ENCODE measurements at regions not wholly inside any gene's neighbourhood (a gene's known extent, or its start where the extent isn't known, plus 50 kb on each side); places are given as distances from the start of the nearest gene placed in this dataset.

- intact Hi-C loops (cut with DNase I), result no loop called here
- no peak for TF ChIP-seq CTCF (IDR thresholded peaks at IDR 0.05)
Observed at GRCh38 chr2:145323512-145323911, 803.6 kb upstream of the ZEB2 start.

GRCh38 chr2:145321344-145321743 is 801.4 kb upstream of the ZEB2 start:
- H3K27ac ChIP-seq, result no peak overlapping the region
- H3K4me3 ChIP-seq, result no peak overlapping the region
- no peak for TF ChIP-seq CTCF (IDR thresholded peaks at IDR 0.05)
- no peaks in the 10 kb centered on the region for H3K36me3 ChIP-seq
- H3K9me3 ChIP-seq, result no peaks in the 10 kb centered on the region
- no peak for DNase-seq
- intact Hi-C loops (cut with DNase I), result no loop called here
- no peaks in the 10 kb centered on the region for H3K27me3 ChIP-seq
- ATAC-seq, result no peak
- no peaks in the 10 kb centered on the region for H3K4me1 ChIP-seq

More at GRCh38 chr2:145323512-145323911, 803.6 kb upstream of the ZEB2 start:
- Histone ChIP-seq H3K9me3 (no peaks in the 10 kb centered on the region), H3K4me1 (no peaks in the 10 kb centered on the region), H3K36me3 (no peaks in the 10 kb centered on the region), H3K27ac (no peak overlapping the region), H3K27me3 (no peaks in the 10 kb centered on the region), H3K4me3 (no peak overlapping the region)
- DNase-seq (no peak), ATAC-seq (no peak)

GRCh38 chr2:145316496-145316895 is 796.6 kb upstream of the ZEB2 start:
- Histone ChIP-seq H3K27me3 (no peaks in the 10 kb centered on the region), H3K4me3 (no peak overlapping the region), H3K4me1 (no peaks in the 10 kb centered on the region), H3K36me3 (no peaks in the 10 kb centered on the region), H3K27ac (no peak overlapping the region), H3K9me3 (no peaks in the 10 kb centered on the region)
- intact Hi-C loops (cut with DNase I), result no loop called here
- no peak for ATAC-seq
- no peak for DNase-seq
- no peak for TF ChIP-seq CTCF (IDR thresholded peaks at IDR 0.05)

GRCh38 chr2:145315053-145315452 is 795.1 kb upstream of the ZEB2 start:
- no peak for DNase-seq
- intact Hi-C loops (cut with DNase I), result no loop called here
- no peak for ATAC-seq

GRCh38 chr2:145314119-145314633 is 794.3 kb upstream of the ZEB2 start:
- ATAC-seq (no peak), DNase-seq (no peak)
- no peaks in the 10 kb centered on the region for H3K9me3 ChIP-seq
- TF ChIP-seq CTCF (IDR thresholded peaks at IDR 0.05), result no peak
- no peaks in the 10 kb centered on the region for H3K36me3 ChIP-seq
- intact Hi-C loops (cut with DNase I), result no loop called here
- no peaks in the 10 kb centered on the region for H3K4me1 ChIP-seq
- H3K27me3 ChIP-seq, result no peaks in the 10 kb centered on the region
- H3K27ac ChIP-seq, result no peak overlapping the region
- no peak overlapping the region for H3K4me3 ChIP-seq

More at GRCh38 chr2:145315053-145315452, 795.1 kb upstream of the ZEB2 start:
- no peaks in the 10 kb centered on the region for H3K4me1 ChIP-seq
- no peak overlapping the region for H3K27ac ChIP-seq
- no peak for TF ChIP-seq CTCF (IDR thresholded peaks at IDR 0.05)
- H3K27me3 ChIP-seq, result no peaks in the 10 kb centered on the region
- no peaks in the 10 kb centered on the region for H3K36me3 ChIP-seq
- H3K9me3 ChIP-seq, result no peaks in the 10 kb centered on the region
- no peak overlapping the region for H3K4me3 ChIP-seq

- Histone ChIP-seq H3K4me1 (no peaks in the 10 kb centered on the region), H3K27ac (no peak overlapping the region), H3K36me3 (no peaks in the 10 kb centered on the region), H3K27me3 (no peaks in the 10 kb centered on the region), H3K9me3 (no peaks in the 10 kb centered on the region), H3K4me3 (no peak overlapping the region)
- intact Hi-C loops (cut with DNase I), result no loop called here
- no peak for ATAC-seq
- DNase-seq, result no peak
- TF ChIP-seq CTCF (IDR thresholded peaks at IDR 0.05), result no peak
Observed at GRCh38 chr2:145305889-145306288, 786.0 kb upstream of the ZEB2 start.
